ENCODE measurements at regions not wholly inside any gene's neighbourhood (a gene's known extent, or its start where the extent isn't known, plus 50 kb on each side); places are given as distances from the start of the nearest gene placed in this dataset.
"Not testable (repeated sequence)": the region's sequence is repeated elsewhere in the genome, so short reads cannot be mapped to it uniquely, and the experiment has no call there.

DNA sequence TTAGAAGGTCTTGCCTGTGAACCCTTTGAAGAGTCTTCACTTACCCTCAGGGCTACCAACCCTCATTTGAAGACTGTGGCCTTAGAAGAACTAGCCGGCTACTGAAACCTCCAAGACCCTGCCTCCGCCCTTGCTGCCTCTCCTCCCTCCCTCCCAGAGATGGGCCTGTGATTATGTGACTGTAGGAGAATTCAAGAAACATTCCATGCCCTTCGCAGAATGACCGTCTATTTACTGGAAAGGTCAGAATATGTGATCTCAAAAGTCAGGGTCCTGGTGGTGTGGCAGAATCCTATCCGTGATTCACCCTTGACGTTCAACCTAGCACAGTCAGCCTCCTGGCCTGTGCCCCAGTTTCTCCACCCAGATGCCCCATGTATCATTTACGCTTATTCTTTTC lies 109.6 kb downstream of the CTNND1 start:
- DNase-seq = no peak

DNA sequence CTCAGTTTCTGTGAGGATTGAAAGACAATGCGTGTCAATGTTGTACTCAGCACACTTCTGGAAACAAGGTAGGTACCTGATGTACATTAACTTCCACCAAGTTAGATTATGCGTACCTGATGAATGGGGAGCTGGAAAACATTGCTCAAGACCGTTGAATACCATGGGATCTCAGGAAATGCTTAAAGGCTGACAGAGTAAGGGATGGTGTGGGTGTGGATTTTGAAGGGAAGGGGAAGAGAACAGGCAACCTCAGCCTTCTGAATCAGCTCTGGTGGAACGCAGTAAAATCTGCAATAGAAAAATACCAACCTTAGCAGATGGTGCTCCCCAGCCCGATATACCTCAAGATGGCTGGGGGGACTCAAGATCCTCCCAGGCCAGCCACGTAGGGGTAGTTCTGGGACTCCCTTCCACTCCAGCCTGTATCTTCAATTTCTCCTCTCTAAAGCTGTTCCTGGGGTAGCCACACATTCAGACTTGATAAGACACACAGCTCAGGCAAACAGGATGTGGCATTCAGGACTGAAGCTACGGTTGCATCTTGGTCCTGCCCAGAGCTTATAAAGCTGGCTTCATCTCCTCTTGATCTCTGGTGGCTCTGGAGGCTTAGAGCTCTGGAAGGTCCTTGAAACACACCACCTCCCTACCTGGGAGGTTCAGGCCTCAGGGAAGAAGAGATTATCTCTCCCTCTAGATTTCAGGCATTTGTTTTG lies 111.8 kb downstream of the CTNND1 start:
- no peak for DNase-seq

- DNase-seq = no peak
Measured at GRCh38 chr11:57874981-57875380, 113.4 kb downstream of the CTNND1 start.

- DNase-seq = no peak
Measured at GRCh38 chr11:57881647-57882046, 120.0 kb downstream of the CTNND1 start.

GRCh38 chr11:57883630-57884029 lies 122.0 kb downstream of the CTNND1 start:
- DNase-seq = no peak

- DNase-seq = no peak
Measured at GRCh38 chr11:57885298-57886050, 123.9 kb downstream of the CTNND1 start.

DNA sequence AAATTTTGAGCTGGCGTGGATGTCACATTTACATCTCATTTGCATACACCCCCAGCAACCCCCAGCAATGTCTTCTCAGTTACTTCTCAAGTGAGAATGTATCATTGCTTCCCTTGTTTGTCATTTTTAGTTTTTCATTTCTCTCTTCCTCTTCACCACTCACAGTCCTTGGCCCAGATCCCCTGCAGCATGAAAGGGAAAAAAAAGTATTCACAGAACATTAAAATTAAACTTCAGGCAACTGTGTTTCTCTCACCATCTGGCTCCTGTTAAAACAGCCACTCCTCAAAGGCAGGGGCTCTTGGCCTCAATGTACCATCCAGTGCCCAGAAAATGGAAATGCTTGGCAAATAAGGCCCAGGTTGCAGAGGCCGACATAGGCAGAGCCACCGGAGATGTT lies 126.8 kb downstream of the CTNND1 start:
- DNase-seq = no peak

DNA sequence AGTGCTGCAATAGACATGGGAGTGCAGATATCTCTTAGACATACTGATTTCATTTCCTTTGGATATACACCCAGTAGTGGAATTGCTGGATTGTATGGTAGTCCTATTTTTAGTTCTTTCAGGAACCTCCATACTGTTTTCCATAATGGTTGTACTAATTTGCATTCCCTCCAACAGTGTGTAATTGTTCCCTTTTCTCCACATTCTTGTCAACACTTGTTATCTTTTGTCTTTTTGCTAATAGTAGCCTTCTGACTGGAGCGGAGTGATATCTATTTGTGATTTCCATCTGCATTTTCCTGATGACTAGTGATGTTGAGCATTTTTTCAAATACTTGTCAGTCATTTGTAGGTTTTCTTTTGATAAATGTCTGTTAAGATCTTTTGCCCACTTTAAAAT lies 128.9 kb downstream of the CTNND1 start:
- no peak for DNase-seq

GRCh38 chr11:57893200-57893599 lies 130.5 kb upstream of the OR9Q1 start:
- DNase-seq = not testable (repeated sequence)

DNA sequence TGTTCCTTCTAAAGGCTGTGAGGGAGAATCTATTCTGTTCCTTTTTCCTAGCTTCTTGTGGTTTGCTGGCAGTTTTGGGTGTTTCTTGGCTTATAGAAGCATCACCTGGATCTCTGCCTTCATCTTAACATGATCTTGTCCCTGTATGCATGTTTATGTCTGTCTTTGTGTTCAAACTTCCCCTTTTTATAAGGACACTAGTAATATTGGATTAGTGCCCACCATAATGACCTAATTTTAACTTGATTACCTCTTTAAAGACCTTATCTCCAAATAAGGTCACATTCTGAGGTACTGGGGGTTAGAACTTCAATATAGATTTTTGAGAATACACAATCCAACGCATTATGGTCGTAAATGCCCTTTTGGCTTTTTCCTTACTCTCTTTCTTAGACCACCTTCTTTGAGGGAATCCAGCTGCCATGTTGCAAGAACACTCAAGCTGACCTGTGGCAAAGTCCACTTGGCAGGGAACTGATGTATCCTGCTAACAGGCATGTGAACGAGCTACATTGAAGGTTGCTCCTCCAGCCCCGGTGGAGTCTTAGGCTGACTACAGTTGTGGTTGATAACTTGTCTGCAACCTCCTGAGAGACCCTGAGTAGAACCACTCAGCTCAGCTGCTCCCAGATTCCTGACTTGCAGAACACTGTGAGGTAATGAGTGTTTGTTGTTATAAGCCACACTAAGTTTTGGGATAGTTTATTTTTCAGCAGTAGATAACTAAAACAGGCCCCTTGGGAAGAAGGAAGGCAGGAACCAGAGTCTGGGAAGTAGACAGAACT lies 127.1 kb upstream of the OR9Q1 start:
- no peak for DNase-seq

DNA sequence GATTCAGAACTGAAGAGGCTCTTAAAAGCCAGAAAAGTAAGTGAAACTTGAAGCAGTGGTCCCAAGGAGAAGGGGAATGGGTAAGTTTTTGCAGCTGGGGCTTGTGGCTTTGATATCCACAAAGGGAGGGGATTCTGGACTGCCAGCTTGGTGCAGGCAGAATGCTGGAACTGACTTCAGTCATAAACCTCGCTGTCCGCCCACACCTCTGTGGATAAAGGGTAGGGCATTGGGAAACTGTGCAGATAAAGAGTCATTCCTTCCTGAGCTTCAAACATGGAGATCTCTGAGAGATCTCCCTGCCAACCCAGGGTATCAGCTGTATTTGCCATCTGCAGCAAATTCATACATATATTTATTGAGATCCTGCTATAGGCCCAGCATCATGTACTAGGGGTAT lies 124.3 kb upstream of the OR9Q1 start:
- DNase-seq = no peak

GRCh38 chr11:57900320-57900719 lies 123.4 kb upstream of the OR9Q1 start:
- DNase-seq = no peak

GRCh38 chr11:57901278-57901677 lies 122.4 kb upstream of the OR9Q1 start:
- no peak for DNase-seq

DNA sequence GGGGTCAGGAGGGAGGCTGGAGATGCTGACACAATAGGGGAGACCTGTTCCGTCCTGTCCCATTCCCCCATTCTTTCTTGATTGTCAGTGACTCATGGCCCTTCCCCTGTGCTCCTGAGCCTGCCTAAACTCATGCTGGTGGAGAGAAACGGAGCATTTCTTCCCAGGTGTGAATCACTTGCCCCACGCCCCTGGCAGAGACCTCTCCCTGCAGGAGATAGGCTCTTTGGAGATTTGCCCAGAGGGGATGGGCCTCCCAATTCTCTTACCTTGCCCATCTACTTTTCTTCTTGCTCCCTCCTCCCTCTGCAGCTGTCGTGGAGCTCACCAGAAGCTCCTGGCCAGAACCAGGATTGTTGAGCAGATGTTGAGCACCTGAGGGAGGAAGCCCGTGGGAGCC lies 121.9 kb upstream of the OR9Q1 start:
- DNase-seq = no peak

- DNase-seq = no peak
Measured at GRCh38 chr11:57903011-57903410, 120.7 kb upstream of the OR9Q1 start.

GRCh38 chr11:57903441-57904123 lies 120.1 kb upstream of the OR9Q1 start:
- peak; percentile 2 for DNase-seq

DNA sequence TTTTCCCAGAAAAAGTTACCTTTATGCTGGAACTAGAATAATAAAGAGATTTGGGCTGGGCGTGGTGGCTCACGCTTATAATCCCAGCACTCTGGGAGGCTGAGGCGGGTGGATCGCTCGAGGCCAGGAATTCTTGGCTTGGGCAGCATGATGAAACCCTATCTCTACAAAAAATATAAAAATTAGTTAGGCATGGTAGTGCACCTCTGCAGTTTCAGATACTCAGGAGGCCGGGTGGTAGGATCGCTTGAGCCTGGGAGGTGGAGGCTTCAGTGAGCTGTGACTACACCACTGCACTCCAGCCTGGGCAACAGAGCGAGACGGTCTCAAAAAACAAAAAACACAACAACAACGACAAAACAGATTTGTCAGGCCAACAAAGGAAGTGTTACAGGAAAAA lies 119.3 kb upstream of the OR9Q1 start:
- no peak for DNase-seq

- no peak for DNase-seq
Measured at GRCh38 chr11:57905439-57905838, 118.2 kb upstream of the OR9Q1 start.

GRCh38 chr11:57908399-57908798 lies 115.3 kb upstream of the OR9Q1 start:
- not testable (repeated sequence) for DNase-seq

- not testable (repeated sequence) for DNase-seq
Measured at GRCh38 chr11:57911522-57911921, 112.2 kb upstream of the OR9Q1 start.

DNA sequence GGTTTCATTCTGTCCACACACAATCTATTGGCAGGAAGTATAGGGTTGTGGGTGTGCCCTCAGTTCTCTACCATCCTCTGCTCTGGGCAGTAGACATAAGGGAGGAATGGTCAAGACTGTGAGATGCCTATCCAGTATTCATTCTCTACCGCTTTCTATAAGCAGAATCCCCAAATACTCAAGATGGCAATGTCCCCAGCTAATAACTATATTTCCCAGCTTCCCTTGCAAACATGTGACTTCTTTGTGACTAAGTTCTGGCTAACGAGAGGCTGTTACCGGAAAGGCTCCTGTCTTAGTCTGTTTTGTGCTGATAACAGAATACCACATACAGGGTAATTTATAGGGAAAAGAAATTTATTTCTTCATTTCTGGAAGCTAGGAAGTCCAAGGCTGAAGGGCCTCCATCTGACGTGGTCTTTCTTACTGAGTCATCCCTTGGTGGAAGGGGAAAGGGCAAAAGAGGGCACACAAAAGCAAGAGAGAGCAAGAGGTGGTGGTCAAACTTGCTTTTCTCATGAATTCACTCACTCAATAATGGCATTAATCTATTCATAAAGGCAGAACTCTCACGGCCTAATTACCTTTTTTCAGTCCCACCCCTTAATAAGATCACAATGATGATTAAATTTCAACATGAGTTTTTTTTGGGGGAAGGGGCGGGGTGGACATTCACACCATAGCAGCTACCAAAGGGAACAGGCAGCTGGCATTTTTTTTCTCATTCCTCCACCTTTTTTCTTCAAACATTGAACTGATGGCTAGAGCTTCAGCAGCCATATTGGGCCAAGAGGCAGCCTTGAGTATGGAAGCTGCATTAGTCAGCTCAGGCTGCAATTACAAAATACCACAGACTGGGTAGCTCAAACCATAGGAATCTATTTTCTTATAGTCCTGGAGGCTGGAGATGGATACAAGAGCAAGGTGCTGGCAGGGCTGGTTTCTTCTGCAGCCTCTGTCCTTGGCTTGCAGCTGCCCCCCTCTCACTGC lies 109.7 kb upstream of the OR9Q1 start:
- DNase-seq = no peak

DNA sequence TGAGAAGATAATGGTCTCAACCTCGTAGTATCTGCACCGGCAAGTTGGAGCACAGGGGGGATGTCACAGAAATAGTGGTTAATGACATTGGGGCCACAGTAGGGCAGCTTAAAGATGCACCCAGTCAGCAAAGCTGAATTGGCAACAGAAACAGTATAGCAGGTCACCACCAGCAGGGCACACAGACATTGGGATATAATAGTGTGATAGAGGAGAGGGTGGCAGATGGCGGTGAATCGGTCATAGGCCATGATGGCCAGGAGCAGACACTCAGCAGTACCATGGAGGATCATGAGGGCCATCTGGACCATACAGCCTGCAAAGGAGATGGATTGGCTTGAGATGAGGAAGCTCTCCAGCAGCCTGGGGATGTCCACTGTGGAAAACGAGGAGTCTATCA lies 106.0 kb upstream of the OR9Q1 start:
- DNase-seq = no peak
